PFSK-1 (cell line): ENCODE measurements at regions not wholly inside any gene's neighbourhood (a gene's known extent, or its start where the extent isn't known, plus 50 kb on each side); places are given as distances from the start of the nearest gene placed in this dataset.

Experiments used
- FOXP2 ChIP-seq: optimal IDR thresholded peaks from 2 replicates; pipeline ENCODE3; 2011; ENCODE audit warnings: borderline replicate concordance, control low read depth, inconsistent platforms; ENCODE audit not compliant: insufficient read depth; ENCODE audit errors: extremely low read length, extremely low read depth
- POLR2AphosphoS5 ChIP-seq: IDR thresholded peaks from 2 replicates; pipeline ENCODE4 v1.6.1; 2012; ENCODE audit warnings: low read depth, mild to moderate bottlenecking, control low read depth, low read length, moderate library complexity
- REST ChIP-seq, 2 experiments: IDR thresholded peaks; 2 replicates each; pipeline versions ENCODE4 v1.6.1 to v1.8.0; 2011 to 2012; ENCODE audit warnings: low read depth in 2 of 2, low read length in 2 of 2, control low read depth in 1 of 2, inconsistent platforms in 1 of 2, mild to moderate bottlenecking in 1 of 2, moderate library complexity in 1 of 2; ENCODE audit not compliant: insufficient read depth in 1 of 2
- SIN3A ChIP-seq: IDR thresholded peaks from 2 replicates; pipeline ENCODE4 v1.6.1; 2012; ENCODE audit warnings: mild to moderate bottlenecking, low read length, moderate library complexity, borderline replicate concordance; ENCODE audit not compliant: insufficient read depth
- TAF1 ChIP-seq: IDR thresholded peaks from 2 replicates; pipeline ENCODE4 v1.6.1; 2012; ENCODE audit warnings: low read length, control low read depth, borderline replicate concordance; ENCODE audit not compliant: insufficient read depth

- TF ChIP-seq FOXP2: no peak
- no peak for TF ChIP-seq TAF1
- TF ChIP-seq POLR2AphosphoS5: no peak
- no peak for TF ChIP-seq SIN3A
- no peak for TF ChIP-seq REST (IDR thresholded peaks at IDR 0.05; ENCODE audit: insufficient read depth in 1 of 2, low read depth in 2 of 2, low read length in 2 of 2)
Observed at GRCh38 chr9:108412755-108413154, 443.0 kb downstream of the ACTL7B start.

GRCh38 chr9:108411632-108412031 is 444.2 kb downstream of the ACTL7B start:
- no peak for TF ChIP-seq FOXP2
- no peak for TF ChIP-seq TAF1
- TF ChIP-seq REST (IDR thresholded peaks at IDR 0.05; ENCODE audit: insufficient read depth in 1 of 2, low read depth in 2 of 2, low read length in 2 of 2): no peak
- no peak for TF ChIP-seq POLR2AphosphoS5
- TF ChIP-seq SIN3A: no peak

- no peak for TF ChIP-seq POLR2AphosphoS5
- no peak for TF ChIP-seq FOXP2
- TF ChIP-seq SIN3A: no peak
- TF ChIP-seq TAF1: no peak
- no peak for TF ChIP-seq REST (IDR thresholded peaks at IDR 0.05; ENCODE audit: insufficient read depth in 1 of 2, low read depth in 2 of 2, low read length in 2 of 2)
Observed at GRCh38 chr9:108410161-108410560, 445.6 kb downstream of the ACTL7B start.

GRCh38 chr9:108400297-108400696 is 455.5 kb downstream of the ACTL7B start:
- TF ChIP-seq SIN3A (no peak), REST (IDR thresholded peaks at IDR 0.05; ENCODE audit: insufficient read depth in 1 of 2, low read depth in 2 of 2, low read length in 2 of 2) (no peak), FOXP2 (no peak), TAF1 (no peak)

- TF ChIP-seq SIN3A: no peak
- no peak for TF ChIP-seq FOXP2
- TF ChIP-seq POLR2AphosphoS5: no peak
- no peak for TF ChIP-seq REST (IDR thresholded peaks at IDR 0.05; ENCODE audit: insufficient read depth in 1 of 2, low read depth in 2 of 2, low read length in 2 of 2)
- no peak for TF ChIP-seq TAF1
Observed at GRCh38 chr9:108399851-108400250, 455.9 kb downstream of the ACTL7B start.
